Progenitor cell of endocrine pancreas (in vitro differentiated cells): ENCODE measurements at regions not wholly inside any gene's neighbourhood (a gene's known extent, or its start where the extent isn't known, plus 50 kb on each side); places are given as distances from the start of the nearest gene placed in this dataset.

Source experiments
- DNase-seq: peaks from one replicate; pipeline ENCODE4 v3.0.0; 2021; ENCODE audit warnings: low spot score; ENCODE audit not compliant: unreplicated experiment
- H3K27ac Mint-ChIP-seq: 2 replicates; pipeline ENCODE4 v1.8.0; 2021; ENCODE audit warnings: mild to moderate bottlenecking, moderate library complexity, mixed read lengths
- H3K27me3 Mint-ChIP-seq: 2 replicates; pipeline ENCODE4 v1.8.0; 2021; ENCODE audit warnings: mixed read lengths
- H3K36me3 Mint-ChIP-seq: 2 replicates; pipeline ENCODE4 v1.8.0; 2022; ENCODE audit warnings: mixed read lengths; ENCODE audit not compliant: insufficient read depth
- H3K4me1 Mint-ChIP-seq: 2 replicates; pipeline ENCODE4 v1.8.0; 2021; ENCODE audit warnings: low read depth, mixed read lengths
- H3K4me3 Mint-ChIP-seq: 2 replicates; pipeline ENCODE4 v1.8.0; 2021; ENCODE audit warnings: low read depth, mild to moderate bottlenecking, moderate library complexity, mixed read lengths
- H3K9me3 Mint-ChIP-seq: 2 replicates; pipeline ENCODE4 v1.8.0; 2021; ENCODE audit warnings: low read depth, mixed read lengths
- CTCF ChIP-seq: fragments of 200-600 bp; sonication (generic); IDR thresholded peaks from one replicate; pipeline ENCODE4 v1.5.0; 2021; ENCODE audit warnings: antibody characterized with exemption, mild to moderate bottlenecking; ENCODE audit not compliant: unreplicated experiment

DNA sequence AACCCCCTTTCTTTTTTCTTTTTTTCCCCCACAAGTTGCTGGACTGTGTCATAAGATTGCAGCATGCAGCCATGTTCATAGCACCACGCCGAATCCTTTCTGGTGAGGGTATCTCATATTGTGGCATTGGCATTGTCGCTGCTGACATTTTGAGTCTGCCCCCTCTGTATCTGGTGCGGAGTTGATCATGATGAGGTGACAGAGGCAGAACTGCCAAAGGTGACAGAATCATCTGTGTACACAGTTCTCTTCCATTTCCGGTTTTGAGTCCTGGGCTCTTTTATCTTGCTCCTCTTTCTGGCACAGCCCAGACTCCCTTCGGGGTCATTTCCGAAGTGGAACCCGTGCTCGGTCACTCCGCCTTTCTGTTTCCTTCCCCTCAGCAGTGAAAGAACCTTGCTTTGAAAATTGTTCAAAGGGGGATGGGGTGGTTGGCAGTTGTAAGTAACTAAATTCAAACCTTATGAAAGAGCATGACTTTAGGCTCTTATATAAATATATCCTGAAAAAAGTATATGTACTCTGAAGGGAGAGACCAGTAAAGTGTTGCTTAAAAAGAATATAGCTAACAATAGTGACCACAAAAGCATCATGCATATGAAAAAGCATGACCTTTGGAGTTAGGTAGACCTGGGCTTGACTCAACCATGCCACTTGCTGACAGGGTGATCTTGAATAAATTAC is 55.0 kb upstream of the BMP2K start:
- no peak for DNase-seq
- TF ChIP-seq CTCF, result no peak
- H3K9me3 Mint-ChIP-seq, result no peaks in the 10 kb centered on the region
- H3K27ac Mint-ChIP-seq, result no peak overlapping the region
- no peaks in the 10 kb centered on the region for H3K36me3 Mint-ChIP-seq
- H3K27me3 Mint-ChIP-seq, result no peaks in the 10 kb centered on the region
- peaks cover 5% of the 10 kb centered on the region for H3K4me1 Mint-ChIP-seq
- no peak overlapping the region for H3K4me3 Mint-ChIP-seq

DNA sequence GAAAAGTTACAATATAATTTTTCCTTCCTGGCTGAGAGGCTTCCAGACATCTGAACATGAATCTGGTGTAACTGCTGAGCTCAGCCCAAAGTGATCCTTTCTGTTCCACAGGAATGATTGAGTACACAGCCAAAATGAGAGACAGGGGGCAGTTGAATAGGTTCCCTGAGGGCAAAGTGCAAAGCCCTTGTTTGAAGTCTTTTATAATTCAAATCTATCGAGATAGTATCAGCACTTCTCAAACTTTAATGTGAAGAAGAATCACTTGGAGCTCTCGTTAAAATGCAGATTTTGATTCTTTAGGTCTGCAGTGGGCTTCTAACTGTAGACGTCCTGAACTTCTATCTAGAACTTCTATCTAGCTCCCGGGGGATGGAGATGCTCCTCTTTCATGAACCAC is 54.4 kb upstream of the BMP2K start:
- no peak for DNase-seq
- Mint-ChIP-seq H3K4me3 (no peak overlapping the region), H3K36me3 (no peaks in the 10 kb centered on the region), H3K27me3 (no peaks in the 10 kb centered on the region), H3K27ac (no peak overlapping the region), H3K9me3 (no peaks in the 10 kb centered on the region), H3K4me1 (peaks cover 5% of the 10 kb centered on the region)
- no peak for TF ChIP-seq CTCF

GRCh38 chr4:78722320-78722719 is 53.8 kb upstream of the BMP2K start:
- Mint-ChIP-seq H3K27ac (no peak overlapping the region), H3K36me3 (no peaks in the 10 kb centered on the region), H3K4me3 (no peak overlapping the region), H3K4me1 (peaks cover 5% of the 10 kb centered on the region), H3K27me3 (no peaks in the 10 kb centered on the region), H3K9me3 (no peaks in the 10 kb centered on the region)
- no peak for DNase-seq
- TF ChIP-seq CTCF, result no peak

- Mint-ChIP-seq H3K27me3 (no peaks in the 10 kb centered on the region), H3K27ac (no peak overlapping the region), H3K4me1 (peaks cover 5% of the 10 kb centered on the region), H3K36me3 (no peaks in the 10 kb centered on the region), H3K9me3 (no peaks in the 10 kb centered on the region), H3K4me3 (no peak overlapping the region)
- DNase-seq, result no peak
- no peak for TF ChIP-seq CTCF
Observed at GRCh38 chr4:78722878-78723277, 53.3 kb upstream of the BMP2K start.
